A673 (cell line): ENCODE measurements at regions not wholly inside any gene's neighbourhood (a gene's known extent, or its start where the extent isn't known, plus 50 kb on each side); places are given as distances from the start of the nearest gene placed in this dataset.

Experiments used
- CTCF ChIP-seq: fragments of 300-800, 200-600 bp; sonication (generic); conservative IDR thresholded peaks from 2 replicates; pipeline ENCODE4 v1.5.1; 2017; ENCODE audit warnings: low read depth, mild to moderate bottlenecking, antibody characterized with exemption, low read length, moderate library complexity, mixed read lengths
- EZH2 ChIP-seq: fragments of 200-600 bp; sonication (generic); IDR thresholded peaks from 2 replicates; pipeline ENCODE4 v1.6.1; 2017; ENCODE audit warnings: borderline replicate concordance, low read depth, mild to moderate bottlenecking, mixed read lengths, antibody characterized with exemption, low read length; ENCODE audit not compliant: poor library complexity, severe bottlenecking

GRCh38 chr18:37764541-37765288 is 199.1 kb upstream of the CELF4 start:
- TF ChIP-seq CTCF = no peak
- no peak for TF ChIP-seq EZH2
